IMR-90 (cell line): ENCODE measurements at regions not wholly inside any gene's neighbourhood (a gene's known extent, or its start where the extent isn't known, plus 50 kb on each side); places are given as distances from the start of the nearest gene placed in this dataset.

Source experiments
- ATAC-seq: fragments of 200-7000 bp; cut with Tn5 transposase; 2 replicates; pipeline ENCODE4 v1.9.1; 2020; ENCODE audit warnings: low read depth, mild to moderate bottlenecking, moderate library complexity
- BruUV-seq: library from RNA; stranded (reverse); fragments of 400-500 nt; replicated peaks from 2 replicates; lab custom pipeline; 2021; lab: Mats Ljungman, UMichigan
- CTCF ChIA-PET: fragments of 300-600 bp; formaldehyde crosslinking; extraction: SDS; loops from one replicate; lab custom pipeline; 2021; ENCODE audit warnings: antibody characterized with exemption; lab: Yijun Ruan, JAX
- POLR2A ChIA-PET: fragments of 300-600 bp; sonication (Branson Sonifier 250); formaldehyde crosslinking; loops from one replicate; lab custom pipeline; 2022; ENCODE audit warnings: antibody characterized with exemption; ENCODE audit not compliant: unreplicated experiment; lab: Charles Lee
- DNase-seq: peaks from one replicate; pipeline ENCODE4 v3.0.0; 2013
- H2AFZ ChIP-seq: replicated peaks from 2 replicates; pipeline ENCODE3; 2013; ENCODE audit warnings: low read length, mild to moderate bottlenecking; ENCODE audit not compliant: poor library complexity
- H2AK5ac ChIP-seq: 2 replicates; pipeline ENCODE4 v1.6.1; 2013; ENCODE audit warnings: low read depth, low read length, inconsistent platforms
- H2AK9ac ChIP-seq: replicated peaks from 2 replicates; pipeline ENCODE3; 2013; ENCODE audit warnings: mild to moderate bottlenecking, low read depth, low read length, moderate library complexity; ENCODE audit not compliant: poor library complexity
- H2BK120ac ChIP-seq: 2 replicates; pipeline ENCODE4 v1.6.1; 2013; ENCODE audit warnings: low read depth, low read length, inconsistent platforms
- H2BK15ac ChIP-seq: 3 replicates; pipeline ENCODE4 v1.6.1; 2013; ENCODE audit warnings: low read depth, low read length, inconsistent platforms
- H2BK20ac ChIP-seq: 2 replicates; pipeline ENCODE4 v1.6.1; 2013; ENCODE audit warnings: low read depth, mild to moderate bottlenecking, inconsistent platforms, low read length, moderate library complexity
- H2BK5ac ChIP-seq: 2 replicates; pipeline ENCODE4 v1.6.1; 2013; ENCODE audit warnings: mild to moderate bottlenecking, low read depth, low read length, inconsistent platforms; ENCODE audit not compliant: poor library complexity, severe bottlenecking
- H3K14ac ChIP-seq: replicated peaks from 2 replicates; pipeline ENCODE4 v1.6.1; 2013; ENCODE audit warnings: low read depth, low read length, inconsistent platforms
- H3K18ac ChIP-seq: 2 replicates; pipeline ENCODE4 v1.6.1; 2013; ENCODE audit warnings: low read depth, low read length, control low read depth
- H3K23ac ChIP-seq: 2 replicates; pipeline ENCODE4 v1.6.1; 2013; ENCODE audit warnings: low read depth, low read length, inconsistent platforms
- H3K27ac ChIP-seq: 2 replicates; pipeline ENCODE4 v1.5.1; 2013; ENCODE audit warnings: mild to moderate bottlenecking, control low read depth, low read length; ENCODE audit not compliant: insufficient read depth
- H3K27me3 ChIP-seq: 2 replicates; pipeline ENCODE4 v1.6.1; 2013; ENCODE audit warnings: low read length; ENCODE audit not compliant: control insufficient read depth, insufficient read depth
- H3K36me3 ChIP-seq: 2 replicates; pipeline ENCODE4 v1.6.1; 2013; ENCODE audit warnings: low read length, mixed read lengths; ENCODE audit not compliant: control insufficient read depth, insufficient read depth
- H3K4ac ChIP-seq: 2 replicates; pipeline ENCODE4 v1.6.1; 2013; ENCODE audit warnings: low read depth, low read length, inconsistent platforms
- H3K4me1 ChIP-seq: 2 replicates; pipeline ENCODE4 v1.6.1; 2013; ENCODE audit warnings: low read length, mixed read lengths; ENCODE audit not compliant: control insufficient read depth, insufficient read depth
- H3K4me2 ChIP-seq: 2 replicates; pipeline ENCODE4 v1.6.1; 2013; ENCODE audit warnings: low read depth, mild to moderate bottlenecking, control low read depth, low read length, moderate library complexity
- H3K4me3 ChIP-seq: 2 replicates; pipeline ENCODE4 v1.5.1; 2013; ENCODE audit warnings: low read depth, mild to moderate bottlenecking, control low read depth, low read length, moderate library complexity; ENCODE audit not compliant: insufficient read depth
- H3K56ac ChIP-seq: 2 replicates; pipeline ENCODE4 v1.6.1; 2013; ENCODE audit warnings: low read length, inconsistent platforms; ENCODE audit not compliant: insufficient read depth; ENCODE audit errors: extremely low read depth
- H3K79me1 ChIP-seq, 2 experiments: 2 replicates each; pipeline ENCODE4 v1.6.1; 2013; ENCODE audit warnings: low read length in 2 of 2, inconsistent platforms in 1 of 2, low read depth in 1 of 2
- H3K9ac ChIP-seq: 2 replicates; pipeline ENCODE4 v1.6.1; 2013; ENCODE audit warnings: low read depth, low read length, control low read depth
- H3K9me1 ChIP-seq: 2 replicates; pipeline ENCODE4 v1.6.1; 2013; ENCODE audit warnings: low read length, inconsistent platforms; ENCODE audit not compliant: insufficient read depth
- H3K9me3 ChIP-seq: 2 replicates; pipeline ENCODE4 v1.6.1; 2013; ENCODE audit warnings: low read length; ENCODE audit not compliant: control insufficient read depth, insufficient read depth
- H4K20me1 ChIP-seq: 2 replicates; pipeline ENCODE4 v1.6.1; 2013; ENCODE audit warnings: low read length, inconsistent platforms; ENCODE audit not compliant: insufficient read depth
- H4K5ac ChIP-seq: 2 replicates; pipeline ENCODE4 v1.6.1; 2013; ENCODE audit warnings: mild to moderate bottlenecking, low read depth, low read length, control low read depth
- H4K8ac ChIP-seq, 2 experiments: 2 replicates each; pipeline ENCODE4 v1.6.1; 2013; ENCODE audit warnings: low read depth in 2 of 2, low read length in 2 of 2, control low read depth in 1 of 2, inconsistent platforms in 1 of 2
- H4K91ac ChIP-seq: 2 replicates; pipeline ENCODE4 v1.6.1; 2013; ENCODE audit warnings: low read depth, low read length, inconsistent platforms; ENCODE audit not compliant: insufficient read depth
- FOS ChIP-seq: fragments of 150-350 bp; IDR thresholded peaks from 2 replicates; pipeline ENCODE4 v1.6.1; 2016; ENCODE audit warnings: low read depth, low read length
- MAFK ChIP-seq: IDR thresholded peaks from 2 replicates; pipeline ENCODE4 v1.6.1; 2012; ENCODE audit warnings: low read depth, low read length, improper control_type of control experiment
- RCOR1 ChIP-seq: IDR thresholded peaks from 2 replicates; pipeline ENCODE4 v1.6.1; 2012; ENCODE audit warnings: mild to moderate bottlenecking, low read length, improper control_type of control experiment; ENCODE audit not compliant: insufficient replicate concordance
- WGBS, 2 experiments: methylation state at CpG; one replicate each; pipeline versions ENCODE4 v1.1.5 to v1.1.7; 2013; ENCODE audit warnings: missing lambda C conversion rate in 2 of 2; ENCODE audit not compliant: insufficient read length in 1 of 2; ENCODE audit errors: extremely low coverage in 2 of 2; 5-methylcytosine and 5-hydroxymethylcytosine counted together
- dilution Hi-C: fragments of 300-500 bp; cut with HindIII; formaldehyde crosslinking; loops from one replicate; pipeline ENCODE4 v1.14.3; 2018; ENCODE audit warnings: low sequenced_read_pairs; ENCODE audit not compliant: unreplicated experiment
- in situ Hi-C: fragments of 300-500 bp; cut with MboI; formaldehyde crosslinking; loops from 3 replicates; pipeline ENCODE4 v1.14.3; 2019; ENCODE audit warnings: low sequenced_read_pairs, inconsistent platforms, mixed read lengths
- intact Hi-C: fragments of 100-400 bp; cut with micrococcal nuclease; formaldehyde crosslinking; loops from 2 replicates; pipeline ENCODE4 v1.10.0; 2022

- DNase-seq (no peak), ATAC-seq (no peak)
- CTCF ChIA-PET = no interaction called here
- dilution Hi-C loops = no loop called here
- Histone ChIP-seq H3K4me3 (no peak overlapping the region), H3K9ac (no peak overlapping the region), H2AFZ (no peak overlapping the region), H2AK9ac (no peak overlapping the region), H2BK120ac (no peak overlapping the region), H4K20me1 (no peaks in the 10 kb centered on the region), H3K79me1 (no peaks in the 10 kb centered on the region), H3K23ac (no peak overlapping the region), H3K9me1 (no peaks in the 10 kb centered on the region), H4K5ac (no peak overlapping the region), H3K4me1 (no peaks in the 10 kb centered on the region), H3K27ac (no peak overlapping the region), H3K9me3 (no peaks in the 10 kb centered on the region), H3K4ac (no peak overlapping the region), H3K14ac (no peak overlapping the region), H2AK5ac (no peak overlapping the region), H3K27me3 (peaks cover 8% of the 10 kb centered on the region), H3K18ac (no peak overlapping the region), H2BK15ac (no peak overlapping the region), H4K8ac (no peak overlapping the region), H3K36me3 (no peaks in the 10 kb centered on the region), H2BK20ac (no peak overlapping the region), H2BK5ac (no peak overlapping the region), H4K91ac (no peak overlapping the region), H3K4me2 (no peak overlapping the region), H3K56ac (no peak overlapping the region)
- intact Hi-C loops = no loop called here
- whole genome bisulfite sequencing, 2 experiments = no CpG with 5 or more reads among the region's 4 CpGs
- no TSS peak for BruUV-seq
- POLR2A ChIA-PET = no interaction called here
- in situ Hi-C loops = no loop called here
- TF ChIP-seq FOS (no peak), MAFK (no peak), RCOR1 (no peak)
These were observed 194.4 kb downstream of the LPIN1 start for GRCh38 chr2:11940799-11941198.
